Brain microvascular endothelial cell (primary cell): ENCODE measurements at regions not wholly inside any gene's neighbourhood (a gene's known extent, or its start where the extent isn't known, plus 50 kb on each side); places are given as distances from the start of the nearest gene placed in this dataset.
"Not testable (repeated sequence)": the region's sequence is repeated elsewhere in the genome, so short reads cannot be mapped to it uniquely, and the experiment has no call there.

Experiments used
- DNase-seq: peaks from one replicate; pipeline ENCODE4 v3.0.0-alpha.2; 2020
- H3K27ac ChIP-seq: fragments of 250-450 bp; sonication (Bioruptor Pico); 2 replicates; pipeline ENCODE4 v1.5.1; 2020; ENCODE audit warnings: mild to moderate bottlenecking, moderate library complexity
- H3K27me3 ChIP-seq: fragments of 250-450 bp; sonication (Bioruptor Pico); replicated peaks from 2 replicates; pipeline ENCODE4 v1.5.1; 2020; ENCODE audit warnings: mild to moderate bottlenecking
- H3K36me3 ChIP-seq: fragments of 250-450 bp; sonication (Bioruptor Pico); replicated peaks from 2 replicates; pipeline ENCODE4 v1.5.1; 2020; ENCODE audit warnings: mild to moderate bottlenecking
- H3K4me3 ChIP-seq: 2 replicates; pipeline ENCODE4 v1.5.1; 2011; ENCODE audit warnings: low read depth, mild to moderate bottlenecking, control low read depth, low read length, moderate library complexity
- CTCF ChIP-seq: IDR thresholded peaks from 2 replicates; pipeline ENCODE4 v1.5.1; 2011; ENCODE audit warnings: low read depth, mild to moderate bottlenecking, moderate library complexity, low read length, control low read depth, inconsistent platforms; ENCODE audit errors: missing control alignments
- in situ Hi-C: cut with HindIII; loops from 2 replicates; pipeline ENCODE4 v1.10.0; 2017; ENCODE audit warnings: low sequenced_read_pairs, low pct_ligation_motif_present

- H3K27ac ChIP-seq, result no peak overlapping the region
- no peaks in the 10 kb centered on the region for H3K36me3 ChIP-seq
- in situ Hi-C loops, result loop anchor here (25.0 kb wide), 1 partner anchor 137 kb away; no protein-coding TSS in a partner anchor
- no peak for DNase-seq
- TF ChIP-seq CTCF, result no peak
- H3K27me3 ChIP-seq, result no peaks in the 10 kb centered on the region
- no peak overlapping the region for H3K4me3 ChIP-seq
These were observed 2139.4 kb downstream of the TP53TG3F start for GRCh38 chr16:35598696-35599332.

GRCh38 chr16:35599429-35600160, 2140.2 kb downstream of the TP53TG3F start:
- no peak overlapping the region for H3K27ac ChIP-seq
- no peak for TF ChIP-seq CTCF
- no peak for DNase-seq
- in situ Hi-C loops, result loop anchor here (25.0 kb wide), 1 partner anchor 137 kb away; no protein-coding TSS in a partner anchor
- no peak overlapping the region for H3K4me3 ChIP-seq
- no peaks in the 10 kb centered on the region for H3K36me3 ChIP-seq
- H3K27me3 ChIP-seq, result no peaks in the 10 kb centered on the region

- H3K27ac ChIP-seq, in situ Hi-C loops, H3K36me3 ChIP-seq, H3K4me3 ChIP-seq, H3K27me3 ChIP-seq, DNase-seq: not testable (repeated sequence)
These were observed 2140.7 kb downstream of the TP53TG3F start for GRCh38 chr16:35600161-35600555.

GRCh38 chr16:35602116-35602515, 2142.7 kb downstream of the TP53TG3F start:
- in situ Hi-C loops, result no loop called here
- no peak for TF ChIP-seq CTCF
- no peak for DNase-seq
- Histone ChIP-seq H3K36me3 (no peaks in the 10 kb centered on the region), H3K4me3 (no peak overlapping the region), H3K27me3 (no peaks in the 10 kb centered on the region), H3K27ac (no peak overlapping the region)

GRCh38 chr16:35603371-35603770, 2144.0 kb downstream of the TP53TG3F start:
- H3K36me3 ChIP-seq, H3K27me3 ChIP-seq, DNase-seq, in situ Hi-C loops, H3K4me3 ChIP-seq, H3K27ac ChIP-seq: not testable (repeated sequence)

GRCh38 chr16:35605921-35606320, 2146.5 kb downstream of the TP53TG3F start:
- in situ Hi-C loops, result no loop called here
- Histone ChIP-seq H3K27ac (no peak overlapping the region), H3K4me3 (no peak overlapping the region), H3K27me3 (no peaks in the 10 kb centered on the region), H3K36me3 (no peaks in the 10 kb centered on the region)
- no peak for DNase-seq
- no peak for TF ChIP-seq CTCF

GRCh38 chr16:35614883-35615282, 2155.5 kb downstream of the TP53TG3F start:
- in situ Hi-C loops, H3K4me3 ChIP-seq, H3K36me3 ChIP-seq, H3K27me3 ChIP-seq, DNase-seq, H3K27ac ChIP-seq: not testable (repeated sequence)

- H3K27ac ChIP-seq, in situ Hi-C loops, H3K4me3 ChIP-seq, H3K36me3 ChIP-seq, H3K27me3 ChIP-seq, DNase-seq: not testable (repeated sequence)
These were observed 2159.8 kb downstream of the TP53TG3F start for GRCh38 chr16:35619176-35619575.
